K562 (cell line): ENCODE measurements at regions not wholly inside any gene's neighbourhood (a gene's known extent, or its start where the extent isn't known, plus 50 kb on each side); places are given as distances from the start of the nearest gene placed in this dataset.

Experiments used
- JUND ChIP-seq, 2 experiments: IDR thresholded peaks; 2 replicates in 1 of 2; 3 replicates in 1 of 2; pipeline ENCODE4 v1.6.1; 2011; ENCODE audit warnings: borderline replicate concordance in 2 of 2, low read depth in 2 of 2, low read length in 2 of 2, improper control_type of control experiment in 1 of 2, missing biosample characterization in 1 of 2, missing genetic modification characterization in 1 of 2, missing genetic modification reagents in 1 of 2
- SNRNP70 ChIP-seq: fragments of 200-400 bp; formaldehyde crosslinking; optimal IDR thresholded peaks from 2 replicates; pipeline ENCODE3; 2017; ENCODE audit warnings: low read depth, low read length
- ZNF24 ChIP-seq: fragments of 450-650 bp; IDR thresholded peaks from 2 replicates; pipeline ENCODE4 v1.6.1; 2016
- ZSCAN29 ChIP-seq: fragments of 450-650 bp; IDR thresholded peaks from 2 replicates; pipeline ENCODE4 v1.6.1; 2017

GRCh38 chr5:1731091-1731639, 68.5 kb downstream of the MRPL36 start:
- no peak for TF ChIP-seq SNRNP70
- no peak for TF ChIP-seq ZNF24
- TF ChIP-seq JUND (IDR thresholded peaks at IDR 0.05; ENCODE audit: borderline replicate concordance, low read depth, low read length), result no peak
- TF ChIP-seq JUND (tag; IDR thresholded peaks at IDR 0.05; ENCODE audit: borderline replicate concordance, low read depth, low read length), result no peak
- no peak for TF ChIP-seq ZSCAN29
